Lung (tissue), 11 donors: ENCODE measurements at regions not wholly inside any gene's neighbourhood (a gene's known extent, or its start where the extent isn't known, plus 50 kb on each side); places are given as distances from the start of the nearest gene placed in this dataset.
"Not testable (repeated sequence)": the region's sequence is repeated elsewhere in the genome, so short reads cannot be mapped to it uniquely, and the experiment has no call there.

Experiments used
- ATAC-seq: fragments of 200-7000 bp; cut with Tn5 transposase; one replicate; pipeline ENCODE4 v1.9.1; 2020; ENCODE audit warnings: moderate number of reproducible peaks; ENCODE audit not compliant: insufficient read depth, low FRiP score
- DNase-seq, 3 donors: peaks; one replicate each; pipeline ENCODE4 v3.0.0-alpha.2; 2013 to 2017
- H3K27ac ChIP-seq, 2 donors: one replicate each; pipeline ENCODE4 v1.5.1; 2013; ENCODE audit warnings: mild to moderate bottlenecking in 2 of 2, moderate library complexity in 2 of 2, control low read depth in 1 of 2, inconsistent platforms in 1 of 2, low read depth in 1 of 2, low read length in 1 of 2
- H3K27me3 ChIP-seq, 3 donors: one replicate each; pipeline ENCODE4 v1.5.1; 2013; ENCODE audit warnings: low read length in 2 of 3; ENCODE audit not compliant: control insufficient read depth in 3 of 3, insufficient read depth in 3 of 3
- H3K36me3 ChIP-seq, 4 donors: one replicate each; pipeline ENCODE4 v1.5.1; 2013; ENCODE audit warnings: low read length in 4 of 4, mild to moderate bottlenecking in 1 of 4, moderate library complexity in 1 of 4; ENCODE audit not compliant: control insufficient read depth in 4 of 4, insufficient read depth in 4 of 4
- H3K4me1 ChIP-seq, 5 donors: one replicate each; pipeline ENCODE4 v1.5.1; 2013; ENCODE audit warnings: low read length in 5 of 5, mild to moderate bottlenecking in 2 of 5, moderate library complexity in 1 of 5; ENCODE audit not compliant: control insufficient read depth in 5 of 5, insufficient read depth in 5 of 5
- H3K4me3 ChIP-seq: one replicate; pipeline ENCODE4 v1.5.1; 2013; ENCODE audit warnings: mild to moderate bottlenecking, control low read depth, moderate library complexity
- H3K9ac ChIP-seq, 2 donors: one replicate each; pipeline ENCODE4 v1.5.1; 2013; ENCODE audit warnings: low read length in 2 of 2, control low read depth in 1 of 2; ENCODE audit not compliant: insufficient read depth in 1 of 2
- H3K9me3 ChIP-seq, 4 donors: one replicate each; pipeline ENCODE4 v1.5.1; 2013; ENCODE audit warnings: low read length in 3 of 4, mild to moderate bottlenecking in 1 of 4, moderate library complexity in 1 of 4; ENCODE audit not compliant: control insufficient read depth in 4 of 4, insufficient read depth in 3 of 4
- CTCF ChIP-seq: IDR thresholded peaks from 2 replicates; pipeline ENCODE4 v1.5.1; 2012; ENCODE audit warnings: mild to moderate bottlenecking; ENCODE audit errors: control extremely low read depth, extremely low read depth
- WGBS, 2 donors: extraction: QIAGEN DNeasy Blood & Tissue Kit; methylation state at CpG; one replicate each; pipeline ENCODE4 v1.1.7; 2013; 5-methylcytosine and 5-hydroxymethylcytosine counted together
- donor health status: control.
- donor health status: control.
- donor health status: Bipolar disorder and iron deficiency.
- donor health status: healthy.
- donor health status: DM: yes; HTN: yes; CAD: no.

- no peak overlapping the region for H3K9ac ChIP-seq
- WGBS, 2 donors, result 81 to 83% methylated on average over 13 of the region's 13 CpGs
- H3K36me3 ChIP-seq, result no peaks in the 10 kb centered on the region
- H3K4me3 ChIP-seq, result no peak overlapping the region
- H3K9me3 ChIP-seq, result peaks cover 0 to 3% (median 0%) of the 10 kb centered on the region in 4 donors
- ATAC-seq (no peak), DNase-seq (no peak)
- no peak overlapping the region for H3K27ac ChIP-seq
- H3K27me3 ChIP-seq, result no peaks in the 10 kb centered on the region
- H3K4me1 ChIP-seq, result peaks cover 0 to 5% (median 0%) of the 10 kb centered on the region in 5 donors
- TF ChIP-seq CTCF, result no peak
Observed at GRCh38 chr10:117805139-117805538, 241.6 kb downstream of the RAB11FIP2 start.

- peaks cover 0 to 6% (median 0%) of the 10 kb centered on the region in 4 donors for H3K9me3 ChIP-seq
- no peak for DNase-seq
- no peak for ATAC-seq
- H3K9ac ChIP-seq, result no peak overlapping the region
- no peak for TF ChIP-seq CTCF
- no peaks in the 10 kb centered on the region for H3K27me3 ChIP-seq
- H3K27ac ChIP-seq, result no peak overlapping the region
- no peaks in the 10 kb centered on the region for H3K4me1 ChIP-seq
- no peaks in the 10 kb centered on the region for H3K36me3 ChIP-seq
- H3K4me3 ChIP-seq, result no peak overlapping the region
- 66 to 69% methylated on average over 4 of the region's 4 CpGs for WGBS, 2 donors
Observed at GRCh38 chr10:117807441-117807840, 239.3 kb downstream of the RAB11FIP2 start.

GRCh38 chr10:117815816-117816215 is 230.9 kb downstream of the RAB11FIP2 start:
- not testable (repeated sequence) for H3K4me3 ChIP-seq, H3K27me3 ChIP-seq, ATAC-seq, H3K9ac ChIP-seq, H3K4me1 ChIP-seq, H3K9me3 ChIP-seq, H3K27ac ChIP-seq, DNase-seq, H3K36me3 ChIP-seq
- 76 to 92% methylated on average over 2 of the region's 2 CpGs for WGBS, 2 donors

- H3K27me3 ChIP-seq, result peaks cover 0 to 3% (median 0%) of the 10 kb centered on the region in 3 donors
- H3K9me3 ChIP-seq, result peaks cover 0 to 2% (median 0%) of the 10 kb centered on the region in 4 donors
- no peak overlapping the region for H3K4me3 ChIP-seq
- peaks cover 0 to 7% (median 0%) of the 10 kb centered on the region in 5 donors for H3K4me1 ChIP-seq
- ATAC-seq, result no peak
- H3K27ac ChIP-seq, result no peak overlapping the region
- TF ChIP-seq CTCF, result no peak
- 86 to 90% methylated on average over 3 of the region's 3 CpGs for WGBS, 2 donors
- DNase-seq, result no peak
- no peaks in the 10 kb centered on the region for H3K36me3 ChIP-seq
- no peak overlapping the region for H3K9ac ChIP-seq
Observed at GRCh38 chr10:117817116-117817515, 229.6 kb downstream of the RAB11FIP2 start.
